MM.1S (cell line): ENCODE measurements at regions not wholly inside any gene's neighbourhood (a gene's known extent, or its start where the extent isn't known, plus 50 kb on each side); places are given as distances from the start of the nearest gene placed in this dataset.

ENCODE experiments used
- CTCF ChIP-seq: fragments of 300-600 bp; sonication (generic); IDR thresholded peaks from 2 replicates; pipeline ENCODE4 v1.5.1; 2016; ENCODE audit warnings: antibody characterized with exemption, low read length, mixed read lengths
- EZH2 ChIP-seq: fragments of 300-600 bp; sonication (generic); optimal IDR thresholded peaks from 2 replicates; pipeline ENCODE3; 2017; ENCODE audit warnings: low read depth, mild to moderate bottlenecking, antibody characterized with exemption, low read length, mixed read lengths
- EZH2phosphoT487 ChIP-seq: fragments of 300-600 bp; sonication (generic); IDR thresholded peaks from 2 replicates; pipeline ENCODE4 v1.6.1; 2018; ENCODE audit warnings: antibody characterized with exemption, low read length

GRCh38 chr6:10307028-10307427, 107.8 kb downstream of the TFAP2A start:
- TF ChIP-seq CTCF (no peak), EZH2 (no peak), EZH2phosphoT487 (no peak)
